ENCODE measurements at regions not wholly inside any gene's neighbourhood (a gene's known extent, or its start where the extent isn't known, plus 50 kb on each side); places are given as distances from the start of the nearest gene placed in this dataset.

GRCh38 chr15:97072545-97072944 is 742.0 kb downstream of the NR2F2 start:
- TF ChIP-seq, protein P1, sequence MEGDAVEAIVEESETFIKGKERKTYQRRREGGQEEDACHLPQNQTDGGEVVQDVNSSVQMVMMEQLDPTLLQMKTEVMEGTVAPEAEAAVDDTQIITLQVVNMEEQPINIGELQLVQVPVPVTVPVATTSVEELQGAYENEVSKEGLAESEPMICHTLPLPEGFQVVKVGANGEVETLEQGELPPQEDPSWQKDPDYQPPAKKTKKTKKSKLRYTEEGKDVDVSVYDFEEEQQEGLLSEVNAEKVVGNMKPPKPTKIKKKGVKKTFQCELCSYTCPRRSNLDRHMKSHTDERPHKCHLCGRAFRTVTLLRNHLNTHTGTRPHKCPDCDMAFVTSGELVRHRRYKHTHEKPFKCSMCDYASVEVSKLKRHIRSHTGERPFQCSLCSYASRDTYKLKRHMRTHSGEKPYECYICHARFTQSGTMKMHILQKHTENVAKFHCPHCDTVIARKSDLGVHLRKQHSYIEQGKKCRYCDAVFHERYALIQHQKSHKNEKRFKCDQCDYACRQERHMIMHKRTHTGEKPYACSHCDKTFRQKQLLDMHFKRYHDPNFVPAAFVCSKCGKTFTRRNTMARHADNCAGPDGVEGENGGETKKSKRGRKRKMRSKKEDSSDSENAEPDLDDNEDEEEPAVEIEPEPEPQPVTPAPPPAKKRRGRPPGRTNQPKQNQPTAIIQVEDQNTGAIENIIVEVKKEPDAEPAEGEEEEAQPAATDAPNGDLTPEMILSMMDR (IDR thresholded peaks at IDR 0.05; ENCODE audit: low read depth, low read length, poor library complexity, severe bottlenecking) = no peak
- no peak for TF ChIP-seq EZH2phosphoT487 (IDR thresholded peaks at IDR 0.05; ENCODE audit: borderline replicate concordance, low read length)
